HG03432 (cell line): ENCODE measurements at regions not wholly inside any gene's neighbourhood (a gene's known extent, or its start where the extent isn't known, plus 50 kb on each side); places are given as distances from the start of the nearest gene placed in this dataset.

Source experiments
- ATAC-seq: cut with Tn5 transposase; IDR thresholded peaks from one replicate; pipeline ENCODE4 v1.9.1; 2021; ENCODE audit warnings: mild to moderate bottlenecking, moderate library complexity; ENCODE audit not compliant: unreplicated experiment

DNA sequence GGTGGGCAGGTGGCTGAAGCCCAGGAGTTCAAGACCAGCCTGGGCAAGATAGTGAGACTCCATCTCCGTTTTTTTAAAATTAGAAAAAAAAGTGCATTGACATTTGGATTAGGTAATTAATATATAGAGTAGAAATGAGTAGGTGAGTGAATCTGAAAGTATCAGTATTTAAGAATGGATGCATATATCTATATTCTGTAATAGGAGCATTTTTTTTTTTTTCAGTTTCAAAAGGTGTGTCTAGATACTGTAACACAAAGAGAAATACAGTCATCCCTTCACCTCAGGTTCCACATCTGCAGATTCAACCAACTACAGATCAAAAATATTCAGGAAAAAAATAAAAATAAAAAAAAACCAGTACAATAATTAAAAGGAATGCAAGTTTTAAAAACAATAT is 50.8 kb downstream of the RBM27 start:
- ATAC-seq = no peak

DNA sequence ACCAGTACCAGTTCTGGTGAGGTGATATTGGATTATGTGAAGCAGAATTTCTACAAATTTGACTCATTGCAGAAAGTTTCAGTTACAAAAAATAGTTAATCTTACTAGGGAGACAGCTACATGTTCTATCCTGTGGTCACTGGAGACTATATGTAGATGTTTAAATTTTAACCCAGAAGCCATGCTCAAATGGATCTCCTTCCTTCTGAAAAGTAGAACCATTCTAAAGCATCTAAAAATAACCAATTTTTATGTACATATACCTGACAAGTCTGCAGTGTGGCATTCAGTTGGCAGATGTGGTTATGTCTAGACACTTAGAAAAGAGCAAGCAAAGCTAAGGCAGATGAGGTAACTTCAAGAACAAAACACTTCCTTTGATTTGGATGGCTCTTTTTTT is 65.5 kb upstream of the POU4F3 start:
- ATAC-seq = peak; percentile 76

DNA sequence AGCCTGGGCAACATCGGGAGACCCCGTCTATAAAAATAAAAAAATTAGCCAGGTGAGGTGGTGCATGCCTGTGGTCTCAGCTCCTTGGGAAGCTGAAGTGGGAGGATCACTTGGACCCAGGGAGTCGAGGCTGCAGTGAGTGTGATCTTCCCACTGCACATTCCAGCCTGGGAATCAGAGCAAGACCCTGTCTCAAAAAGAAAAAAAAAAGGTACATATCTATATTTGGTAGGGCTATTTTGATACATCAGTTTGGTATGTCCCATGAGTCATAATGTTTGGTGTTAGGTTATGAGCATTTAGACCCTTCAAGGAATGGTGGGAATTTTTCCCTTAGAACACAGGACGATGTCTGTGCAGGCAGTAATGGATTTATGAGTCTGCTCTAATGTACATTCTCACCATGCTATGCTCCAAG is 55.3 kb upstream of the POU4F3 start:
- no peak for ATAC-seq

DNA sequence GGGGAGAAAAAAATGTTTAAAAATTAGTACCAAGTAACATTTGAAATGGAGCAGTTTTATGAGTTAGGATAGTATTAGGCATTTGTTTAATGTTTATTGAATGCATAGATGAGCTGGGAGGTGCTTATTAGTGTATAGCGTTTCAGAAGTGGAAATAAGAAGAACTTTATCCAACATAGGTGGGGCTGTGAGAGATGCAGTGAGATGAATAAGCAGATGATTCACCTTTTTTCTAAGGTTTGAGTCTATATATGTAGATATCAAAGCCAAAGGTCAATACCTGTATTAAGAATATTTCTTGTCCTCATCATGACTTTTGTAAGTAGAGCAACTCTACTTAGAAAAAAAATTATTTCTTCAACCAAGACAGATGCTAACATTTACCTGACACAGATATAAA is 54.6 kb upstream of the POU4F3 start:
- ATAC-seq = no peak
